HT1080 (cell line): ENCODE measurements at regions not wholly inside any gene's neighbourhood (a gene's known extent, or its start where the extent isn't known, plus 50 kb on each side); places are given as distances from the start of the nearest gene placed in this dataset. TPM values are rescaled to one million over a fixed set of nuclear protein-coding genes. Genes with fewer than 3 reads are reported as not detected.

Experiments
- DNase-seq: peaks from one replicate; pipeline ENCODE4 v3.0.0-alpha.2; 2015; ENCODE audit warnings: low read depth
- small RNA-seq: library from RNA; depleted of rRNA; stranded (forward); fragments of <200 nt; gene quantifications from one replicate; pipeline ENCODE3, GENCODE V24; 2014

GRCh38 chr1:8089535-8090228 lies 63.6 kb upstream of the ERRFI1 start:
- peak; percentile 80 for DNase-seq

GRCh38 chr1:8086055-8086454 lies 59.9 kb upstream of the ERRFI1 start:
- no peak for DNase-seq

DNA sequence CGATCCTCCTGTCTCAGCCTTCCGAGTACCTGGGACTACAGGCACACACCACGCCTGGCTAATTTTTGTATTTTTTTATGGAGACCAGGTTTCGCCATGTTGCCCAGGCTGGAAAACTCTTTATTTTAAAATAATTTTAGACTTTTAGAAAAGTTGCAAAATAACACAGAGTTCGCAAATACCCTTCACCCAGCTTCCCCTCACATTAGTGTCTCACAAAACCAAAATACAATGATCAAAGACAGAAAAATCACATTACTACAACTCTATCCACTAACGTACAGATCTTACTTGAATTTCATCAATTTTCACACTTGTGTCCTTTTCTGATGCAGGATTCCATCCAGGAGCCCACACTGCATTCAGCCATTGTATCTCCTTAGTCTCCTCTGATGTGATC lies 58.8 kb upstream of the ERRFI1 start:
- DNase-seq: no peak

DNA sequence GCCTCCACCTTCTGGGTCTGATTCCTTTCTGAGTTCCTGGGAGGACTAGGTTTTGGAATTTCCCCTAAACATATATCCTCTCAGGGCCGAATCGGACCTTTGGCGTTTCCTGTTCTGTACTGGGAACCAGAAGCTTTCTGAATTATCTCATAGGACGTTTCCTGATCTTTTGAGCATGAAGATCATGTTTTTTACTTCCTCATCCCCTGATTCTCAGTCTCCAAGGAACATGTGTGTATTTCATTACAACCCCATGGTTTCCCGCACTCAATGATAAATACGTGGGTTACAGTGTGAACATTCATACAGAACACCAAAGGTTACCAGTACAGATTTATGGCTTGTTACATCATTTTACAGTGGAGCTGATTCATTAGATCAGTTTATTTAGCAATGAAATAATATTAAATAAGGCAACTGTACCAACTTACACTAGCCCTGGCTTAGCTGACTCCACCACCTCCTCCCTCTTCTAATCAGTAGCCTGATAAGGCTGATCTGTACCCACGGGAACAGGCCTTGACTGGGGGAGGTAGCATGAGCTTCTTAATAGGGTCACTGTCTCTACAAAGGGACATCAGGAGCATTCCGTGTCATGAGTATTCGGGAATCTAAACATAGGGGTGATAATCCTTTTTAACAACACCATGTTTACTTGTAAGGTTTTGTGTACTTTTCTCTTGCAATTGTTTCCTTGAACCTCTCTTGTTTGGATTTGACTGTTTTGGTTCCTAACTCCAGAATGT lies 57.8 kb upstream of the ERRFI1 start:
- DNase-seq: peak; percentile 50

DNA sequence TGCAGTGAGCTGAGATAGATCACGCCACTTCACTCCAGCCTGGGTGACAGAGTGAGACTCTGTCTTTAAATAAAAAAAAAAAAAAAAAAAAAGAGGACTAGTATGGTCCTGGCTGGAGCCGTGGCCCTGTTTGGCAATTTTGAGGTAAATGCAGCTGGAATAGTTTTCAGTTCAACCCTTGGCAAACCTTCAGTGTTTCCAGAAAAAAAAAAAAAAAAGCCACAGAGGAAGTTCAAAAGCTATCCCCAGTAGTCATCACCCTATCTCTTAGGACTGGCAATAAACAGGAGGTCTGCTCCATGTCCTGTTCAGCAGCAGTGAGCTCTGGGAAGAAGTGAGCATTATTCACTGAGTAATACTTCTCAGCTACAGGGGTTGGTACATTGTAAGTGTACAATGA lies 56.8 kb upstream of the ERRFI1 start:
- DNase-seq: peak; percentile 93

DNA sequence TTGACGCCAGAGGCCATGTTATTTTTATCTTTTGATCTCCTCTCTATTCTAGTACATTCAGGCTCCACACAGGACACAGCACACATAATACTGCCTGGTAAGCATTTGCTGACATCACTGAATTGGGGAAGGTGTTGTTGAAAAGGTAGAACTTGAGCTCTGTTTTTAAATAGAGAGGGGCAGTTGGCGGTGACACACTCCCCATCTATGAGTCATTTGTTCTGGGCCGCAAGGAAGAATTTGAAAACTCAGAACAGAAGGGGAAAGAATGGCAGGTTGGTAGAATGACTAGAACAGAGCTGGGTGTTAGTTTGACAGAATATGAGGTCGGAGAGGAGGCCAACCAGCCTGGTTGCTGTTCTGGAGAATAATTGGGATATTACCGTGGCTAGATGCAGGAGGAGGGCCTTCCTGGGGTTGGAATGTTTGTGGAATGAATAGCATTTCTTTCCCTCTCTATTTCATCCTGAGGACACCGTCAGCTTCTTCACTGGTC lies 52.1 kb upstream of the ERRFI1 start:
- DNase-seq: peak; percentile 92

DNA sequence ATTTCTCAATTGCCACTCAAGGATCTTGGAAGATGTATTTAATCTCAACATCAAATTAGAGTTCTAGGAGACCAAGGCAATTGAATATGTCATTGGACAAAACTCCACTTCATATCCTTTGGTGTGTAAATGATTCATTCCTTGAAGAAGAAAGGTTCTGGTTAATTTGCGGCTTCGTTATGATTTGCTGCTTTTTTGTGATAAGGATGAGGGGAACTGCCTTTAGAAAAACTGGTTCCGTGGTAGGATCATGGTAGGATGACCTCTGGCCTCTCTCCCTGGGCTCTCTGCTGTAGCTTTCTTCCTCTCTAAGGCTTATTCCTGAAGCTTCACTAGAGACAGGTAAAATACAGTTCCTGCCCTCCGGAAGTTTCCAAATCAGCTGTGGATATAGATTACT lies 51.5 kb upstream of the ERRFI1 start:
- DNase-seq: no peak

GRCh38 chr1:8077120-8077573 lies 51.0 kb upstream of the ERRFI1 start:
- DNase-seq: peak; percentile 96

DNA sequence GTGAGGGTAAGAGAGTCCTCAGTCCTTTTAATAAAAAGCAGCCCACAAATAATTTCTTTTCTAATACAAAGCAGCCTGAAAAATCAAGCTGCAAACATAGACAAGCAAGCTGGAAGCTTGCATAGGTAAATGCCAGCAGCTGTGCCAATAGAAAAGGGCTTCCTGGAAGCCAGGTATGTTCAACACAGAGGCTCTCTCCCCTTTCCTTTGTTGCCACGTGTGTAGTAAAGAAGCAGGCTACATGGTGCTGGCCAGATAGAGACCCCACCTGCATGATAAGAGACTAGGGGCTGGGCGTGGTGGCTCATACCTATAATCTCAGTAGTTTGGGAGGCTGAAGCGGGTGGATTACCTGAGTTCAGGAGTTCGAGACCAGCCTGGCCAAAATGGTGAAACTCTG lies 50.1 kb upstream of the ERRFI1 start:
- no peak for DNase-seq

Small RNA genes in the stretch of these regions (small RNA-seq; reads per million reads assigned to genes)
- not detected for gene RNU1-7P
